HG02870 (cell line): ENCODE measurements at regions not wholly inside any gene's neighbourhood (a gene's known extent, or its start where the extent isn't known, plus 50 kb on each side); places are given as distances from the start of the nearest gene placed in this dataset.
"Not testable (repeated sequence)": the region's sequence is repeated elsewhere in the genome, so short reads cannot be mapped to it uniquely, and the experiment has no call there.

Experiments
- ATAC-seq: cut with Tn5 transposase; IDR thresholded peaks from one replicate; pipeline ENCODE4 v1.9.1; 2021; ENCODE audit warnings: mild to moderate bottlenecking, moderate library complexity; ENCODE audit not compliant: unreplicated experiment

DNA sequence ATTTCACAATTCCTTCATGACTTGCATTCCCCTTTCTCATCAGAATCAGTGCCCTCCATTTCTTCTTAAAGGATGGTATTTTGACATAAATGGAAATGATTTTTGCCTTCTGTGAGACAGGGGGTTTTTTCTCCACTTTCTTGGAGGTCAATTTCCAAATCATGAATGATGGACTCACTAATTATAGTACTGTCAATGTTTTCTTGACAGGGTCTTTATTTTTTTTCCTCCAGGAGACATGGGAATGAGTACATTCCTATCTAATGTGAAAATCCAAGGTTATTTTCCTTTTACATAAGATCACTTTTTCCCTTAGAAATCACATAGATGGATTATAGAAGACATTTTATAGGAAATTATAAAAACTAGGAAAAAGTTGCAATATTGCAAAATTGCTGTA, 141.7 kb downstream of the SPATA31A6 start:
- not testable (repeated sequence) for ATAC-seq

DNA sequence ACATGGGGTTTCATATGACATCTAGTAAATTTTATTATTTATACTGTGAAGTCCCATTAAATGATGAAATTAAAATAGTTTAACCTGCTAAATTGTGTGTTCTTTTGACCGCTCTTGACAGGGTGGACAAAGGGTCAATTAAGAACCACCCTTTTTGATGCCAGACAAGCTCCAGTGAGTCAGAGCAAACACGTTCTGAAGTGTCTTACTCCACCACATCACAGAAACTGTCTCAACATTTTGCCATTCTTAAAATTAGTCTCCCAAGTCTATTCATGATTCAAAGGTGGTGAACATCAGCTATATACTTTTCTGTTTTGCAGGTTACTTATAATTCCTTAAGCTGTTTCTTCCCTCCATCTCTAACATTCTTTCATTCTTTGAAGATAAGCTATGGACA, 142.1 kb downstream of the SPATA31A6 start:
- not testable (repeated sequence) for ATAC-seq

DNA sequence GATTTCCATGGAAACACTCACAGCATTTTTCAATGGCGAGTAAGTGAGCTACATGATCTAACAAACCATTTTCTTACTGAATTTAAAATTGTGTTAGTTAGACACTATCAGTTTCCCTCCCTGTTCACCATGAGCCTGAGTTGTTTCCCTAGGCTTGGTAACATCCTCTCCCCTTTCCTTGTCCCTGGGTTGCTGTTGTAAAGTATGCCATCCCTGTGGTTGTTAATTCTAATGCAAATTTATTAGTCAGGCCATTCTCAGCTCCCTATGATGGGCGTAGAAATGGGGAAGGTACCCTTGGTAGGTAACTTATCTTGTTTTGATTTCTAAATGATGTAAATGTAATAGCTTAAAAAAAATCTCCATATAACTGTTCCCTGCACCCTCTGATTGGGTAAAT, 143.0 kb downstream of the SPATA31A6 start:
- not testable (repeated sequence) for ATAC-seq

DNA sequence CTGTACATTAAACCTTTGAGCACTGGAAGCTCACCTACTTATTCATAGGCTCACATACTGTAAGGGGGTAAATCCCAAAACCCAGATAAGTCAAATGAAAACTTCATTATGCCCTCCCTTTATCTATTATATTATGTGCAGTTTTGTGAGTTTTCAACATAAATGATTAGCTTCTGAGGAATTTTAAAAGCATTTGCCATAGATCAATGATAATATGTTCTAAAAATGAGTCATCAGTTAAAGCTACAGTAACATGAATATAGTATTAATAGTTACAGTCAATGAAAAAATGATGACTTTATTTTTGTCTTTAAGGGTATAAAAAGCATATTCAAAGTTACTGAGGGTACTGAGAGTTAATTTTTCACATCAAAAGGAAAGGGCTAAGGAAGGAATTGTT, 151.9 kb downstream of the SPATA31A6 start:
- ATAC-seq, result not testable (repeated sequence)

DNA sequence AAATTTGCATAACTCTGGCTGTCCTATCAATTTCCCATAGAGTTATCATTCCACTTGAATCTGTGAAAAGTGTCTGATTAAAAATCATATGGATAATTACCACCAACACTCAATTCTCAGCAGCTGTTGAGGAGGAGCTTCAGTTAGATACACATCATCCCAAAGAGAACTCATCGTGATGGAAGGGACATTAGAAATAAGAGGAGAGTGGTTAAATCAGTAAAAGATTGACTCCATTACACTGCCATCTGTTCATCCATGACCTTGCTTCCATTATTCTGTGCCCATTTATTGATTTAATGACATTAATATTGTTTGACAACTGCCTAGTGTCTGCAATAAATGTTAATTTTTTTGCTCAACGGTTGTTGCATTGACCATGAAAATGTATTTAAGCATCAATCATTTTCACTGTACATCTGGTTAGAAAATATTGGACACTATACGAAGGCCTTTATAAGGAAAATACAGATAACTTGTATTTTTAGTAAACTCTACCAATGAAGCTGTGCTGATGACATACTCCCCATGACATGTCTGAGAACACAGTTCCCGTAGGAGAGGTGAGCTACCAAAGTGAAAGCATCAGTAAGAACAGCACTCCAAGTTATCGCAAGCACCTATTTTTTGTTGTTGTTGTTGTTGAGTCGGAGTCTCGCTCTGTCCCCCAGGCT, 152.7 kb downstream of the SPATA31A6 start:
- ATAC-seq, result not testable (repeated sequence)

DNA sequence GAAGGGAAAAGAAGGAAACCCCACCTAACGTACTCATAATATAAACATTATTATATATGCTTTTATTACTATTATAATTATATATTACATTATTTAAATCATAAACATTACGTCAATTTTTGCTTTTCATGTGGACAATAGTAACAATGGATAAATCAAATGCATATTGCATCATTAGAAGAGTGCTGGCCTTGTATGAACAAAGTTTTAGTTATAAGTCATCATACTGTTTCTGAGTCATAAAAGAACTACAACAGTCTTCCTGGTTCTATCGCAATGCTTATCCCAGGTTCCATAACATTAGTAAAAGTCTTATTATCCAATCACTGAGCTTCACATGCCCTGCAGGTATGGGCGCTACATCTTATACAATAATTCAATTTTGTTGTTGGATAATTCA, 154.8 kb downstream of the SPATA31A6 start:
- ATAC-seq, result not testable (repeated sequence)

DNA sequence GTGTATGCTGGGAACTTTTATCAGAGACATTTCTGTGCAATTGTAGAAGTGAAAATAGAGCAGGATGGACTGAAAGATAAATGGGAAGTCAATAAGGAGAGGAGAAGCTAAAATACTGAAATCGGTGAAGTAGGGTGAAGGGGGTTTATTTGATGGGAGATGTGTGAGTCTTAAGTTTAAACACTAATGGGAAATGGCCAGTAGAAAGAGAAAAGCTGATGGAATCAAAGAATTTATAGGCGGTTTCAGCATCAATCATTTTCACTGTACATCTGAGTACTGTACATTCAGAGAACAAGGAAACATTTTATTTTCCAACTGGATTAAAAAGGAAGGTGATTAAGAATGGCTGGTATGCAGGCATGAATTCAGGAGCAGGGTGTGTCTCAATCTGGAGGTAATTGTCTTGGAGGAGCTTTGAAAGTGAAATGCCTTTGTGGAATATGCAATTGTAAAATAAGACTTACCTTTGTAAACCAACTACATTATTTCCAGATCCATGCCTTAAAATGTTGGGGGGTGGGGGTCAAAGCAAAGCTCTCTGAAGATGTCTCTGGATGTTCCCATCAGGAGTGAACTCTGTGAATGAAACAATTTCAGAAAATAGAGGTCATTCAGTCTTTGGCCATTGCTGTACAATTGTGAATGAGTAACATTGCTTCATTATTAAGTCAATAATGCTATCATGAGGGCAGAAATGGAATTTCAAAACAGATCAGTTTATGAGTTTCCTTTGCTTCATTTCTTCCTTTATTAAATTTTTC, 156.4 kb downstream of the SPATA31A6 start:
- ATAC-seq, result not testable (repeated sequence)

DNA sequence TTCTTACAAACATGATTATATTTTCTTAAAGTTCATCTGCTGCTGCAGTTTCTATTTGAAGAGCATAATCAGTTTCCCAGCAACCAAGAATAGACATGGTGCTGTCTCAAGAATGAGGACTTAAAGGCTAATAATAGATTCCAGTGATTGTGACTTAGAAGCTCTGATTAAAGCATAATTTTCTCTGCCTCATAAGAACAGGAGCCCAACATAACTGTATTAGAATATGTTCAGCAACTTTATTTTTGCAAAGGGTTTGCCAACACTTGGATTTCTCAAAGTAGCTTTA, 156.9 kb downstream of the SPATA31A6 start:
- ATAC-seq, result not testable (repeated sequence)

DNA sequence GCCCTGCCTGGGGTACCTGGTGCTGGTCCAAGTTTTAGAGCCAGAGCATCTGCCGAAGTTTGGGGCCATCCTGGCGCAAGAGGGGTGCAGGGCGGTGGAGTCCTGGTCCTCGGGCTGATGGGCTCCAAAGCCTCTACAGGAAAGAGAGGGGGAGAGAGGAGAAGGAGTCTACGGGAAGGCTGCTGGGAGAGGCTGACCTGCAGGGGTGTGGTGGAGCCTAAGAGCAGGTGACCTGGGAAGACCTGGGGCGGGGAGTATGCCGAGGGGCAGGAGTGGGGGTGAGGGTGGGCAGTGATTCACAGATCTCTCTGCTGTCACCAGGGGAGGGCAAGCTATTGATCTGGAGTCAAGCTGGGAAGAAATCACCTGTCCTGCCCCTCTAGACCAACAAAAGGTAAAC, 158.4 kb downstream of the SPATA31A6 start:
- not testable (repeated sequence) for ATAC-seq

DNA sequence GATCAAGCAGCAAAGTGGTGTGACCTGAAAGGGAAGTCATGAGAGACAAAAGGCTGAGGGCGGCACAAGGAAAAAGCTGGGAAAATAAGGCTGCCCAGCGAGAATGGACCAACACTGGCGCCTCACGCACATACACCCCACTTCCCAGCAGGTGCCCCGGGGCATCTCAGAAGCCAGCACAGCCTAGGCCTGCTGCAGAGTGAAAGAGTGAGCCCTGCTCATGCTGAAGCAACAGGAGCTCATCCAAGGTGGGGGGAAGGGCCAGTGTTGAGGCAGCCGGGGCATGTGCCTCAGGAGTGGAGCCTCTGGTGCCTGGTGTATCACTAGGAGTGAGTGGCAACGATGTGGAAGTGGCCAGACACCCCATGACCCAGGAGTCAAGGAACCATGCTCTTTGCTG, 158.8 kb downstream of the SPATA31A6 start:
- not testable (repeated sequence) for ATAC-seq

DNA sequence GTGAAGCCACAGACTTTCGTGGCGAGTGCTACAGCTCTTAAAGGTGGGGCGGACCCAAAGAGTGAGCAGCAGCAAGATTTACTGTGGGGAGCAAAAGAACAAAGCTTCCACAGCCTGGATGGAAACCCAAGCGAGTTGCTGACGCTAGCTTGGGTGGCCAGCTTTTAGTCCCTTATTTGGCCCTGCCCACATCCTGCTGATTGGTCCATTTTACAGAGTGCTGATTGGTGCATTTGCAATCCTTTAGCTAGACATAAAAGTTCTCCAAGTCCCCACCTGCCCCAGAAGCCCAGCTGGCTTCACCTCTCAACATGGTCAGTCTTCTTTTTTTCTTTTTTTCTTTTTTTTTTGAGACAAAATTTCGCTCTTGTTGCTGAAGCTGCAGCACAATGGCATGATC, 161.0 kb downstream of the SPATA31A6 start:
- not testable (repeated sequence) for ATAC-seq

DNA sequence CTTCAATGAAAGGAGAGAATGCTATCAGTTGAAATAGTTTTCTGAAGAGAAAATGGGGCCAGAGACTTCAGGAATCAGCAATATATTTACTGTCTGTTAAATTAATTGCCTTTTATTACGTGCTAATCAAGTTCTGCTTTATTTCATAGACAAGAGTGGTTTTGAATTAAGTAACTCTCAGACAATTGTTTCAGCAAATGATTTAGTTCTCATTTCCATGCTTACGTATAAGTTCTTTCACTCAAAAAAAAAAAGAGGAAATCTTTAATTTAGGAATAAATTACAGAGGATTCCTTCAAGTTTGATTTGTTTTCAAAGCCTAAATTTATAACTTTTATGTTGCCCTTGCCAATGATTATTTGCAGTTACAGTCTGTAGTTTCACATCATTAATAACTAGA, 163.5 kb downstream of the SPATA31A6 start:
- not testable (repeated sequence) for ATAC-seq

DNA sequence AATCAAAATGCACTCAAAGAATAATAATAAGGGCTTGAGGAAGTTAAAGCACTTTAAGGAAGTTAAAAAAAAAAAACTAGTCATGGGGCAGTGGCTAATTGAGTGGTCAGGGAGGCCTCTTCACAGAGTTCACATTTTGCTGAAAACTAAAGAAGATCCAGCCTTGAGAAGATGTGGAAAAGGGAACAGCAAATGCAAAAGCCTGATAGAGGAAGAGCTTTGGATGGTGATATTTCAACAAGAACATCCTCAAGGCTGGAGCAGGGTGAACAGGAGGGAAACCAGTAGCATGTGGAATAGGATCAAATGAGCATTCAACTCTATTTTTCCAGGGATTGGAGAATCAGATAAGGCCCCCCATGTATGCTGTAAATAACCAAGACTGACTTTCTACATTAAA, 165.7 kb downstream of the SPATA31A6 start:
- ATAC-seq, result not testable (repeated sequence)

DNA sequence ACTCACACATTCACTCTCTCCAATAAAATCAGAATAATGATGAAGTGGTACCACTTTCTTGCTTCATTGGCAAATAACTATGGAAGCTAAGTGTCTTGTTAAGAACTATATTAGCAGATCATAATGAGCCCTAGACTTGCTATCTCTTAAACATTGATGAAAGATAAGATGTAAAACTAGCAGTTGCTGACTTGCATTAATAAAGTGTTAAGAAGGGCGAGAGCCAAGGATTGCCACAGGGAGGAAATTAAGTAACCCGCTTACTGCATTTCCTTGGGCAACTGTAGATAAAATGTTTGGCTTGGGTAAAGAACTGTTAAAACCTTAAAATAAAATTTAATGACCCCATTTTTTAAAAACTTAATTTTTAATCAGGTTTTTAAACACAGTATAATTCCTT, 167.0 kb downstream of the SPATA31A6 start:
- ATAC-seq, result not testable (repeated sequence)

DNA sequence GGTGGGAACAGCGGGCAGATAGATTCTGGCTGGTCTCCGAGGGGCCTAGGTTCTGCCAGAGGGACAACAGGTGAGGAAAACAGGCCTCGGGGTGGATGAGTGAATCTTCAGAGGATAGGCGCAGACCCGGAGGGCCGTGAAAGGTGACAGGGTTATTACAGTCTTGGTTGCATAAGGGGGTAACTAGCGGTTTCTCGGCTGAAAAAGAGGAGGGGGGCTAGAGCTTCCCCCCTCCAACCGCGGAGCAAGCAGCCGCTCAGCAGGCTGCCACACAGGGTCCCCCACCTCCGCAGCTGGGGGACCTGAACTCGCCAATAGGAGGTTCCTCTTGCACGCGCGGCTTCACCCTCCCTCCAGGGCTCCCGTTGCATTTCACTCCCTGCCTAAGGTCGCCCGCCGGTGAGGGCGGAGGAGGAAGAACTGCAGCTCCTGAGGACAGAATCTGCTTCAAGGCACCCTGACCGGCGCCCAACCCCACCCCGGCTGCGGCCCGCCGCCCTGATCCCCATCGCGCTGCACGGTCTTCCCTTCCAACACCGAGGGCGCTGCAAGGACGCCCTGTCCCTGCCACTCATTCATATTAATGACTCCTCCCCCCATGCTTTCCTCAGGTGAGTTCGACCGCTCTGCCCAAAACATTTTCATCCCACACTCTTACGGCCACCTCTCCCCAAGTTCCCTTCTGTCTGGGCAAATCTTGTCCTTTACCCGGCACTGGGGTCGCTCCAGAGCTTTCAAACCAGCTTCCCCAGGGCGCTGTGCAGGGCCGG, 174.3 kb downstream of the SPATA31A6 start:
- ATAC-seq, result not testable (repeated sequence)

DNA sequence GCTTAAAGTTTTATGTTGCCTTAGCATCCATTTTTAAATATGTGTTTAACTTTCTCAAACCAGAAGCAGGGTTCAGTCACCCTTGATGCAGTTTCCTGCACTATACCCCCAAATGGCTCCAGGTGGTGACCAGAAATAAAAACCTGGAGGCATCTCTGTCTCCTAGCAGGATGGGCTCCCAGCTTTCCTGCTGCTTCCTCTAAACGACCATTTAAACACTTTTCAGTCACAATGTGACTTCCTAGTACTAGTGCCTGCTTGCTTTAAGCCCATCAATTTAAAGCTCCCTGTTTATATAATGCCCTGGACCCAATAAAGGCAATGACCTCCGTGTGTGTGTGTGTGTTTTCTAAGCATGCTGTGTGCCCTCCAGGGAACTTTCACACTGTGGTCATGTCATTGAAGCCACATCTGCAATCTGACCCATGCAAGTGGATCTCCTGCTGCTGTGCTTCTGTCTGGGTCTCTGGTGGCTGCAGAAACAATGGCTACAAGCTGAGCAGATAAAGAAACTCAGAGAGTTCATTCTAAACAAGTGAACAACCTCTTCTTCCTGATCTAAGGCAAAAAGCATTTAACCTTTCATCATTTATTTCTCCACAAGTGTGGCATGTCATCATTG, 175.3 kb downstream of the SPATA31A6 start:
- ATAC-seq, result not testable (repeated sequence)

DNA sequence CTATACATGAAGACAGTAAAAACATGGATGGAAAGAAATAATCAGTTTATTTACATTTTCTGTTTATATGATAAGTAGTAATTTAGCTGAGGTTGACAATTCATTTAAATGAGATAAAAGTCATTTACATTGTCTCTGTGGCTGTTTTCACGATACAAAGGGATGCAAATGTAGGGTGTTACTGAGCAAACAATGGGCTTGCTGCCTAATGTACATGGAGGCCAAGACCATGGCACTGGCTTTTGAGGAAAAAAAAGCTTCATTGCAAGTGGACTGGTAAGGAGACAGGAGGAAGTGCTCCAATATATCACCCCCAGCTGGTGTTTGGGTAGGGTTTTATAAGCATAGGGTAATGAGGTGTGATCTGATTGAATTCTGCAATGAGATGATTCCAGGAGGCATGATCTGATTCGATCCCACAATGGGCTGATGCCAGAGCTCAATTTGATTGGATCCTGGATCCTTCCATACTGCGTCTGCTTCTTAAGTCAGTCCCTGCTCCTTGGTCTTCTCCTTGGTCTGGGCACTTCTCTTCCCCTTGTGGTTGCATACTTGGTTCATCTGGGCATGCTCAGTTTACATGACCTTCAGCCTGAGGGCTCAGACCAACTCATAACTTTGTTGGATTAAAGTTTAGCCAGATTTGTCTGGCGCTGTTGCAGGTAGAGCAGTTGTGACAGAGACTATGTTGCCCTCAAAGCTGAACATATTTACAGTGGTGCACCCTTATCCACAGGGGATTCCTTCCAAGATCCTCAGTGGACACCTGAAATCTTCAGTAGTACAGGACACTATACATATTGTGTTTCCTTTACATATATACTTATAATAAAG, 181.2 kb downstream of the SPATA31A6 start:
- not testable (repeated sequence) for ATAC-seq

DNA sequence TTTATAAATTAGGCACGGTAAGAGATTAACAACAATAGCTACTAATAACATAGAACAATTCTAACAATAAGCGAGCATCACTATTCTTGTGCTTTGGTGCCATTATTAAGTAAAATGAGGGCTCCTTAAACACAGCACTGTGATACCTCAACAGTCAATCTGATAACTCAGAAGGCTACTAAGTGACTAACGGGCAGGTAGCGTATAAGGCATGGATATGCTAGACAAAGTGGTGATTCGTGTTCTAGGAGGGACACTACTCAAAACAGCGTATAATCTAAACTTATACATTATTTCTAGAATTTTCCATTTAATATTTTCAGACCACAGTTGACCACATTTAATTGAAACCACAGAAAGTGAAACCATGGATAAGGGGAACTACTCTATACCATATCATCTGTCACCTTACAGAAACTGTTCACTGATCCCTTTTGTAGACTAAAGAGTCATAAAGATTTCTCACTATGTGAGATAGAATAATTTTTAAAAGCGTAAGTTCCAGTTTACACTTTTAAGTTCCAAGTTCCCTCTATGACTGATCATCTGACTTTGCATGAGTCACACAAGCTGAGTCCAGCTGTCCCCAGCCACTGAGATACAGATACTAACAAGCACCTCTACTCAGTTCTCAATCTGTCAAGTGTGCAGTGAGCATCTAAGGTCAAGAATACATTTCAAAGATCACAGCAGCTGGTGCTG, 181.9 kb downstream of the SPATA31A6 start:
- peak; percentile 96 for ATAC-seq

DNA sequence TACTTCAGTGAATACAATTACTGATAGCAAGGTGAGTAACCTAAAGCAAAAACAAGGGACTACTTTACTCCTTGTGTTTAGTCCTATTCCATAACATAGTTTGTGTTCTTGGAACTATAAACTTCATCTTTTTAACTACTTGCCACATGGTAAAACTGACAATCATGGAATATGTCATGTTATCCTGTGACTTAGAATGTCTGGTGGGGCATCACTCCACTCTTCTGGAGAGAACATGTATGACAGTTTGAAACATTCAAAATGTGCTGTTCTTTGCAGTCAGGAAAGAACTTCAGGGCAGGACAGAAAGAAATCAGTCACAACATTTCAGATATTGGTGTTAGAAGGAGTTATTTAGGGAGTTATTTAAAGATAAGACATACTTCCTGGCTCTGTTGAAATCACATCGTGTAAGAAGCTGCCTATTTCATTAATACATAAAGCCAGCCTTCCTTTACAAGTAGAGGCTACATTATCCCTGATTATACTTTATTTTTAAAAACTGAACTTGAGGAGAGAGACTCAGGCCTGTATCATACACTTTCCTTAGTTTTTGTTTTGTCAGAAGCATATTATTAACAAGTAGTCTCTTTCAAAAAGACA, 184.9 kb downstream of the SPATA31A6 start:
- not testable (repeated sequence) for ATAC-seq
